H1 (cell line): ENCODE measurements at regions not wholly inside any gene's neighbourhood (a gene's known extent, or its start where the extent isn't known, plus 50 kb on each side); places are given as distances from the start of the nearest gene placed in this dataset.

ENCODE experiments used
- CTCF ChIA-PET: fragments of 300-600 bp; sonication (Branson Sonifier 250); formaldehyde crosslinking; loops from one replicate; lab custom pipeline; 2021; ENCODE audit not compliant: partially characterized antibody; lab: Charles Lee
- POLR2A ChIA-PET: fragments of 300-600 bp; sonication (Branson Sonifier 250); formaldehyde crosslinking; loops from one replicate; lab custom pipeline; 2021; ENCODE audit warnings: inconsistent platforms; ENCODE audit not compliant: partially characterized antibody; lab: Charles Lee
- DNase-seq, 2 experiments: peaks; one replicate each; pipeline versions ENCODE4 v3.0.0 to v3.0.0-alpha.2; 2010 to 2022; ENCODE audit warnings: low spot score in 2 of 2, low read depth in 1 of 2, mixed read lengths in 1 of 2
- FAIRE-seq: peaks from 2 replicates; lab custom pipeline; 2011; peaks lifted over from hg19 to GRCh38; lab: Jason Lieb, UNC
- H2AFZ ChIP-seq: 2 replicates; pipeline ENCODE4 v1.8.1; 2012; ENCODE audit warnings: low read length, inconsistent platforms
- H2AK5ac ChIP-seq: 2 replicates; pipeline ENCODE4 v1.6.1; 2013; ENCODE audit warnings: low read depth, low read length
- H2BK120ac ChIP-seq: replicated peaks from 2 replicates; pipeline ENCODE3; 2013; ENCODE audit warnings: low read depth, low read length, inconsistent platforms
- H2BK12ac ChIP-seq: 2 replicates; pipeline ENCODE4 v1.6.1; 2013; ENCODE audit warnings: low read depth, low read length
- H2BK15ac ChIP-seq: 2 replicates; pipeline ENCODE4 v1.6.1; 2013; ENCODE audit warnings: low read length
- H2BK20ac ChIP-seq: 2 replicates; pipeline ENCODE4 v1.6.1; 2013; ENCODE audit warnings: low read length
- H2BK5ac ChIP-seq: 2 replicates; pipeline ENCODE4 v1.6.1; 2013; ENCODE audit warnings: low read depth, low read length
- H3K14ac ChIP-seq: 2 replicates; pipeline ENCODE4 v1.6.1; 2013; ENCODE audit warnings: inconsistent platforms; ENCODE audit not compliant: insufficient read length
- H3K18ac ChIP-seq: 2 replicates; pipeline ENCODE4 v1.6.1; 2013; ENCODE audit warnings: low read length; ENCODE audit errors: extremely low read depth
- H3K23ac ChIP-seq: 2 replicates; pipeline ENCODE4 v1.6.1; 2013; ENCODE audit warnings: inconsistent platforms; ENCODE audit not compliant: insufficient read length
- H3K23me2 ChIP-seq: 2 replicates; pipeline ENCODE4 v1.6.1; 2013; ENCODE audit warnings: low read depth, low read length
- H3K27ac ChIP-seq: 2 replicates; pipeline ENCODE4 v1.6.1; 2011; ENCODE audit warnings: low read depth, low read length, inconsistent platforms
- H3K27me3 ChIP-seq, 4 experiments: replicated peaks in 1 of 4; 1 replicate in 1 of 4; 2 replicates in 3 of 4; pipeline versions ENCODE4 v1.6.1 to v1.8.1; 2011 to 2013; ENCODE audit warnings: low read length in 3 of 4, mild to moderate bottlenecking in 3 of 4, inconsistent platforms in 2 of 4, mixed read lengths in 2 of 4, moderate library complexity in 1 of 4; ENCODE audit not compliant: control insufficient read depth in 3 of 4, insufficient read depth in 3 of 4; ENCODE audit errors: extremely low read depth in 1 of 4
- H3K36me3 ChIP-seq, 4 experiments: 2 replicates each; pipeline versions ENCODE4 v1.6.1 to v1.8.1; 2011 to 2013; ENCODE audit warnings: mild to moderate bottlenecking in 4 of 4, low read length in 3 of 4, moderate library complexity in 2 of 4, control low read depth in 1 of 4, inconsistent platforms in 1 of 4; ENCODE audit not compliant: insufficient read depth in 4 of 4, control insufficient read depth in 2 of 4
- H3K4ac ChIP-seq: replicated peaks from 2 replicates; pipeline ENCODE3; 2013; ENCODE audit warnings: low read length, low read depth, mixed read lengths, inconsistent platforms; ENCODE audit not compliant: insufficient read length
- H3K4me1 ChIP-seq, 4 experiments: replicated peaks in 1 of 4; 1 replicate in 1 of 4; 2 replicates in 3 of 4; pipeline versions ENCODE4 v1.6.1 to v1.8.1; 2011 to 2013; ENCODE audit warnings: low read length in 3 of 4, inconsistent platforms in 2 of 4, mixed read lengths in 1 of 4; ENCODE audit not compliant: insufficient read depth in 4 of 4, control insufficient read depth in 3 of 4
- H3K4me2 ChIP-seq, 2 experiments: 2 replicates each; pipeline versions ENCODE4 v1.6.1 to v1.8.1; 2011 to 2013; ENCODE audit warnings: low read depth in 2 of 2, low read length in 2 of 2, control low read depth in 1 of 2, inconsistent platforms in 1 of 2, mild to moderate bottlenecking in 1 of 2; ENCODE audit not compliant: insufficient read depth in 1 of 2
- H3K4me3 ChIP-seq, 4 experiments: fragments of 200-600, 300-600 bp in 1 of 4; sonication (generic), shearing (Covaris generic), sonication (Bioruptor Twin) in 1 of 4; 2 replicates each; pipeline versions ENCODE4 v1.5.1 to v1.8.1; 2011 to 2016; ENCODE audit warnings: low read length in 4 of 4, low read depth in 3 of 4, control low read depth in 2 of 4, inconsistent platforms in 2 of 4, mild to moderate bottlenecking in 2 of 4, mixed read lengths in 1 of 4, moderate library complexity in 1 of 4; ENCODE audit not compliant: insufficient read depth in 2 of 4; ENCODE audit errors: extremely low read depth in 1 of 4
- H3K56ac ChIP-seq: replicated peaks from 2 replicates; pipeline ENCODE3; 2013; ENCODE audit warnings: low read depth, mild to moderate bottlenecking, mixed read lengths, low read length, inconsistent platforms; ENCODE audit not compliant: insufficient read length
- H3K79me1 ChIP-seq: 2 replicates; pipeline ENCODE4 v1.6.1; 2013; ENCODE audit warnings: low read depth, low read length, control low read depth
- H3K79me2 ChIP-seq, 2 experiments: 2 replicates each; pipeline versions ENCODE4 v1.6.1 to v1.8.1; 2012 to 2013; ENCODE audit warnings: low read length in 2 of 2, mild to moderate bottlenecking in 2 of 2, inconsistent platforms in 1 of 2; ENCODE audit not compliant: insufficient read depth in 2 of 2, control insufficient read depth in 1 of 2
- H3K9ac ChIP-seq, 4 experiments: replicated peaks in 1 of 4; 1 replicate in 1 of 4; 2 replicates in 3 of 4; pipeline versions ENCODE4 v1.6.1 to v1.8.1; 2011 to 2013; ENCODE audit warnings: low read depth in 3 of 4, low read length in 3 of 4, control low read depth in 2 of 4, mild to moderate bottlenecking in 2 of 4, moderate library complexity in 2 of 4, inconsistent platforms in 1 of 4; ENCODE audit errors: extremely low read depth in 1 of 4
- H3K9me3 ChIP-seq, 2 experiments: 2 replicates each; pipeline versions ENCODE4 v1.6.1 to v1.8.1; 2012 to 2013; ENCODE audit warnings: mild to moderate bottlenecking in 2 of 2, moderate library complexity in 2 of 2, control low read depth in 1 of 2, inconsistent platforms in 1 of 2, low read depth in 1 of 2, low read length in 1 of 2, mixed read lengths in 1 of 2; ENCODE audit not compliant: insufficient read depth in 2 of 2
- H4K20me1 ChIP-seq, 2 experiments: replicated peaks in 1 of 2; 2 replicates each; pipeline versions ENCODE3 to v1.8.1; 2011 to 2013; ENCODE audit warnings: inconsistent platforms in 2 of 2, low read length in 2 of 2, mild to moderate bottlenecking in 1 of 2; ENCODE audit not compliant: insufficient read depth in 2 of 2, control insufficient read depth in 1 of 2
- H4K5ac ChIP-seq: 2 replicates; pipeline ENCODE4 v1.6.1; 2013; ENCODE audit warnings: low read length, low read depth, mixed read lengths, inconsistent platforms; ENCODE audit not compliant: insufficient read length
- H4K8ac ChIP-seq: 2 replicates; pipeline ENCODE4 v1.8.0; 2013; ENCODE audit warnings: mild to moderate bottlenecking, moderate library complexity, low read length, inconsistent platforms; ENCODE audit not compliant: insufficient read depth; ENCODE audit errors: extremely low read depth
- H4K91ac ChIP-seq: replicated peaks from 2 replicates; pipeline ENCODE3; 2013; ENCODE audit warnings: low read length, mixed read lengths, inconsistent platforms; ENCODE audit not compliant: insufficient read length
- BCL11A ChIP-seq, 2 experiments: IDR thresholded peaks; one replicate each; pipeline ENCODE4 v1.6.1; 2011; ENCODE audit warnings: low read depth in 2 of 2, low read length in 2 of 2, mild to moderate bottlenecking in 2 of 2
- CHD1 ChIP-seq: IDR thresholded peaks from 2 replicates; pipeline ENCODE4 v1.6.1; 2012; ENCODE audit warnings: low read depth, low read length, improper control_type of control experiment
- CTCF ChIP-seq, 3 experiments: IDR thresholded peaks; 1 replicate in 2 of 3; 2 replicates in 1 of 3; pipeline versions ENCODE4 v1.5.1 to v1.6.1; 2011; ENCODE audit warnings: low read length in 3 of 3, mild to moderate bottlenecking in 3 of 3, inconsistent platforms in 2 of 3, low read depth in 1 of 3, moderate library complexity in 1 of 3; ENCODE audit not compliant: insufficient read depth in 1 of 3; ENCODE audit errors: control extremely low read depth in 1 of 3
- E2F6 ChIP-seq: IDR thresholded peaks from 2 replicates; pipeline ENCODE4 v1.6.1; 2012; ENCODE audit warnings: inconsistent platforms
- PHF8 ChIP-seq: fragments of 200-600 bp; sonication (generic); conservative IDR thresholded peaks from 2 replicates; pipeline ENCODE4 v1.7.1; 2012; ENCODE audit warnings: low read depth, mild to moderate bottlenecking, inconsistent platforms, low read length, moderate library complexity
- POLR2A ChIP-seq, 2 experiments: IDR thresholded peaks; 1 replicate in 1 of 2; 2 replicates in 1 of 2; pipeline ENCODE4 v1.6.1; 2011; ENCODE audit warnings: low read depth in 2 of 2, low read length in 2 of 2, mild to moderate bottlenecking in 2 of 2; ENCODE audit errors: control extremely low read depth in 1 of 2
- RNF2 ChIP-seq: fragments of 200-900, 300-1000 bp; sonication (generic); IDR thresholded peaks from 2 replicates; pipeline ENCODE4 v1.7.1; 2016; ENCODE audit warnings: borderline replicate concordance, low read depth, mild to moderate bottlenecking, antibody characterized with exemption, low read length; ENCODE audit not compliant: poor library complexity, severe bottlenecking; ENCODE audit errors: missing control alignments
- SAP30 ChIP-seq: fragments of 300-600 bp; sonication (generic); IDR thresholded peaks from 2 replicates; pipeline ENCODE4 v1.7.1; 2012; ENCODE audit warnings: low read length, moderate library complexity, mild to moderate bottlenecking, inconsistent platforms; ENCODE audit not compliant: insufficient read depth, insufficient replicate concordance
- SIX5 ChIP-seq: IDR thresholded peaks from 2 replicates; pipeline ENCODE4 v1.6.1; 2011; ENCODE audit warnings: mild to moderate bottlenecking, low read depth, low read length
- TCF12 ChIP-seq: IDR thresholded peaks from 2 replicates; pipeline ENCODE4 v1.6.1; 2011; ENCODE audit warnings: low read depth, mild to moderate bottlenecking, low read length
- TEAD4 ChIP-seq: IDR thresholded peaks from 2 replicates; pipeline ENCODE4 v1.6.1; 2012; ENCODE audit warnings: low read depth, low read length, inconsistent platforms, mixed read lengths
- WGBS, 2 experiments: shearing (Covaris generic) in 1 of 2; methylation state at CpG; one replicate each; pipeline versions ENCODE4 v1.1.6 to v1.1.7; 2013 to 2015; ENCODE audit warnings: low lambda C conversion rate in 2 of 2, mixed read lengths in 2 of 2, inconsistent platforms in 1 of 2, low coverage in 1 of 2, missing lambda C conversion rate in 1 of 2; ENCODE audit not compliant: insufficient replicate concordance in 2 of 2, insufficient coverage in 1 of 2, insufficient read length in 1 of 2; ENCODE audit errors: extremely low coverage in 1 of 2, missing lambda C conversion rate in 1 of 2; 5-methylcytosine and 5-hydroxymethylcytosine counted together

- Histone ChIP-seq H3K4me2 (no peak overlapping the region), H3K79me2 (no peaks in the 10 kb centered on the region), H3K9ac (no peak overlapping the region), H2BK5ac (no peak overlapping the region), H2AK5ac (no peak overlapping the region), H2AFZ (no peak overlapping the region), H2BK120ac (no peak overlapping the region), H3K79me1 (no peaks in the 10 kb centered on the region), H2BK15ac (no peak overlapping the region), H3K4me3 (no peak overlapping the region), H2BK12ac (no peak overlapping the region), H4K5ac (no peak overlapping the region), H4K91ac (no peak overlapping the region), H3K36me3 (no peaks in the 10 kb centered on the region), H3K23ac (no peak overlapping the region), H3K14ac (no peak overlapping the region), H3K56ac (no peak overlapping the region), H3K4ac (no peak overlapping the region), H3K4me1 (no peaks in the 10 kb centered on the region), H3K9me3 (no peaks in the 10 kb centered on the region), H3K23me2 (no peaks in the 10 kb centered on the region; the same call in 1 of the 2 replicates), H2BK20ac (no peak overlapping the region), H4K20me1 (no peaks in the 10 kb centered on the region), H3K27ac (no peak overlapping the region), H3K18ac (no peak overlapping the region), H3K27me3 (no peaks in the 10 kb centered on the region), H4K8ac (no peak overlapping the region)
- FAIRE-seq (no peak), DNase-seq (no peak)
- POLR2A ChIA-PET: no interaction called here
- 91% methylated on average over 2 of the region's 2 CpGs; no CpG with 5 or more reads in 1 of the 2 experiments for WGBS, 2 experiments
- CTCF ChIA-PET: no interaction called here
- no peak for TF ChIP-seq CHD1
- no peak for TF ChIP-seq CTCF (IDR thresholded peaks at IDR 0.05; ENCODE audit: control extremely low read depth in 1 of 3, insufficient read depth in 1 of 3, low read depth in 1 of 3, low read length in 3 of 3)
- TF ChIP-seq POLR2A (IDR thresholded peaks at IDR 0.05; ENCODE audit: control extremely low read depth in 1 of 2, low read depth in 2 of 2, low read length in 2 of 2): no peak
- TF ChIP-seq E2F6: no peak
- no peak for TF ChIP-seq TEAD4
- TF ChIP-seq SAP30: no peak
- TF ChIP-seq TCF12: no peak
- TF ChIP-seq PHF8: no peak
- no peak for TF ChIP-seq SIX5
- TF ChIP-seq RNF2: no peak
- TF ChIP-seq BCL11A (IDR thresholded peaks at IDR 0.05; ENCODE audit: low read depth in 2 of 2, low read length in 2 of 2): no peak
Measured at GRCh38 chr5:24196789-24197188, 448.0 kb downstream of the CDH10 start.
